Hepatocyte (in vitro differentiated cells): ENCODE measurements at regions not wholly inside any gene's neighbourhood (a gene's known extent, or its start where the extent isn't known, plus 50 kb on each side); places are given as distances from the start of the nearest gene placed in this dataset.

ENCODE experiments used
- EZH2 ChIP-seq: fragments of 200-600 bp; sonication (generic); IDR thresholded peaks from 2 replicates; pipeline ENCODE4 v1.6.1; 2016; ENCODE audit warnings: antibody characterized with exemption, mild to moderate bottlenecking, borderline replicate concordance
- TF ChIP-seq, protein P1 (sequence below): fragments of 200-600 bp; sonication (generic); IDR thresholded peaks from 2 replicates; pipeline ENCODE4 v1.5.1; 2016; ENCODE audit warnings: antibody characterized with exemption, mild to moderate bottlenecking; ENCODE audit not compliant: poor library complexity

DNA sequence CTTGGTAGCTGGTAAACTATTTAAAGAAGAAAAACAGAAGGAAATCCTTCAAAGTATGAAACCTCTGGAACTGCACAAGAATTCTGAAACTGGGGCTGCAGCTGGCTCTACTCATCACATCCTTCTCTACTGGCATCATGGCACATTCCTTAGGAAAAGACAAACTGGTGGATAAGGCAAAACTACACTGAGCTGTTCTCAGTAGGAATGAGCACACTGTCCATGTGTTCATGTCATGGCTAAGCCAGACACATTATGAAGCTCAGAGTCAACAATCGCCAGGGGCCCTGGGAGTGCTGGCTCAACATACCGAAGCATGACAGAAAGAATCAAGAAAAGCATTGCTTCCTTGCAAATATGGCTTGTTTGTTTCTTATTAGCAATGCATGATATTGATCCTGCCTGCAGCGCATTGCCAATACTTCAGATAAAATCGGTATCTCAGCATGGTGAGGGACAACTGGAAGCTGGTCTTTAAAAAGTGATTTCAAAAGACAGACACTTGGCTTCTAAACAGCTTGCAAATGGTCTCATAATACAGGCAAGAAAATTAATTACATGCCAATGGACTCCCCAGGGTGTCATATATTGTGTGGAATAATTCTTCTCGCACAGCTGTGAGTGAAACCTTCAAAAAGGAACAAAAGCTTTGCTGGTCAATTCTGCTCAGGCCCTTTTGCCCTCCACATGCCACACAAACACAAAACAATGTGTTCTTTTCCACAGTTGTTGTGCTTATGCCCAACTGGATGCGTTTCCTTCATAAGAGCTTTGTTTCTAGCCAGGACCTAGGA lies 300.2 kb upstream of the VCX start:
- TF ChIP-seq, protein P1, sequence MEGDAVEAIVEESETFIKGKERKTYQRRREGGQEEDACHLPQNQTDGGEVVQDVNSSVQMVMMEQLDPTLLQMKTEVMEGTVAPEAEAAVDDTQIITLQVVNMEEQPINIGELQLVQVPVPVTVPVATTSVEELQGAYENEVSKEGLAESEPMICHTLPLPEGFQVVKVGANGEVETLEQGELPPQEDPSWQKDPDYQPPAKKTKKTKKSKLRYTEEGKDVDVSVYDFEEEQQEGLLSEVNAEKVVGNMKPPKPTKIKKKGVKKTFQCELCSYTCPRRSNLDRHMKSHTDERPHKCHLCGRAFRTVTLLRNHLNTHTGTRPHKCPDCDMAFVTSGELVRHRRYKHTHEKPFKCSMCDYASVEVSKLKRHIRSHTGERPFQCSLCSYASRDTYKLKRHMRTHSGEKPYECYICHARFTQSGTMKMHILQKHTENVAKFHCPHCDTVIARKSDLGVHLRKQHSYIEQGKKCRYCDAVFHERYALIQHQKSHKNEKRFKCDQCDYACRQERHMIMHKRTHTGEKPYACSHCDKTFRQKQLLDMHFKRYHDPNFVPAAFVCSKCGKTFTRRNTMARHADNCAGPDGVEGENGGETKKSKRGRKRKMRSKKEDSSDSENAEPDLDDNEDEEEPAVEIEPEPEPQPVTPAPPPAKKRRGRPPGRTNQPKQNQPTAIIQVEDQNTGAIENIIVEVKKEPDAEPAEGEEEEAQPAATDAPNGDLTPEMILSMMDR, result no peak
- TF ChIP-seq EZH2, result no peak
